BE2C (cell line): ENCODE measurements at regions not wholly inside any gene's neighbourhood (a gene's known extent, or its start where the extent isn't known, plus 50 kb on each side); places are given as distances from the start of the nearest gene placed in this dataset.

ENCODE experiments used
- DNase-seq: peaks from one replicate; pipeline ENCODE4 v3.0.0-alpha.2; 2020
- H3K27me3 ChIP-seq: fragments of 250-450 bp; sonication (Bioruptor Pico); 2 replicates; pipeline ENCODE4 v1.5.1; 2020; ENCODE audit warnings: mild to moderate bottlenecking
- H3K36me3 ChIP-seq: fragments of 250-450 bp; sonication (Bioruptor Pico); 2 replicates; pipeline ENCODE4 v1.5.1; 2020; ENCODE audit warnings: mild to moderate bottlenecking
- H3K4me1 ChIP-seq: fragments of 250-450 bp; sonication (Bioruptor Pico); 2 replicates; pipeline ENCODE4 v1.5.1; 2020
- H3K4me3 ChIP-seq: 2 replicates; pipeline ENCODE4 v1.5.1; 2011; ENCODE audit warnings: low read depth, low read length
- H3K9me3 ChIP-seq: fragments of 250-450 bp; sonication (Bioruptor Pico); 2 replicates; pipeline ENCODE4 v1.5.1; 2020
- TF ChIP-seq, protein P1 (sequence below): IDR thresholded peaks from 2 replicates; pipeline ENCODE4 v1.5.1; 2012; ENCODE audit warnings: mild to moderate bottlenecking, low read depth, low read length

DNA sequence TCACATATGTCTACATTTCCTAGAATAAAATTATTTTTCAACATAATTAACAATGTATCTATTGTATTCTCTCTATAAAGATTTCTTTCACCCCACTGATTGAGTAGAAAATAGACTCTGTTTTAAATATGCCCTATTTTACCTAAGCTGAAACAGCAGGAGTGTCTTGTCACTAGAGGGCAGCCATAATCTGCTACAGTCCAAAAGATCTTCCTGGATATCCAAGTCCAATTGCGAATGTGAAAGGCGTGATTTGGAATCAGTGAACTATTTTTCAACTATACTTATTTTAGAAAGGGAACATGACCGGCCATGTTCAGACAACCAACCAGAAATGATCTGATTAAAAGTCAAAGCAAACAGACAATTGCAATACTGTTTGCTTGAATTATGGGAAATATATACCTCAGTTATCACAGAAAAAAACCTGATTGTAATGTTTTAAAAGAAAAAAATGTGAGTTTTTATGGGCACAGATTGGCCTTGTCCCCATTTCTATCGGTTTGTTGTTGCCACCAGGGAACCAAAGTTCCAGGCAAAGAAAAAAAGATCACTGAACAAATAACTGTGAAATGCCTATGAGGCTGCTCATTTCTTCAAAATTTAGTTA is 1211.0 kb upstream of the ADGRL4 start:
- H3K4me3 ChIP-seq, result no peak overlapping the region
- no peaks in the 10 kb centered on the region for H3K9me3 ChIP-seq
- H3K36me3 ChIP-seq, result no peaks in the 10 kb centered on the region
- TF ChIP-seq, protein P1, sequence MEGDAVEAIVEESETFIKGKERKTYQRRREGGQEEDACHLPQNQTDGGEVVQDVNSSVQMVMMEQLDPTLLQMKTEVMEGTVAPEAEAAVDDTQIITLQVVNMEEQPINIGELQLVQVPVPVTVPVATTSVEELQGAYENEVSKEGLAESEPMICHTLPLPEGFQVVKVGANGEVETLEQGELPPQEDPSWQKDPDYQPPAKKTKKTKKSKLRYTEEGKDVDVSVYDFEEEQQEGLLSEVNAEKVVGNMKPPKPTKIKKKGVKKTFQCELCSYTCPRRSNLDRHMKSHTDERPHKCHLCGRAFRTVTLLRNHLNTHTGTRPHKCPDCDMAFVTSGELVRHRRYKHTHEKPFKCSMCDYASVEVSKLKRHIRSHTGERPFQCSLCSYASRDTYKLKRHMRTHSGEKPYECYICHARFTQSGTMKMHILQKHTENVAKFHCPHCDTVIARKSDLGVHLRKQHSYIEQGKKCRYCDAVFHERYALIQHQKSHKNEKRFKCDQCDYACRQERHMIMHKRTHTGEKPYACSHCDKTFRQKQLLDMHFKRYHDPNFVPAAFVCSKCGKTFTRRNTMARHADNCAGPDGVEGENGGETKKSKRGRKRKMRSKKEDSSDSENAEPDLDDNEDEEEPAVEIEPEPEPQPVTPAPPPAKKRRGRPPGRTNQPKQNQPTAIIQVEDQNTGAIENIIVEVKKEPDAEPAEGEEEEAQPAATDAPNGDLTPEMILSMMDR, result peak; percentile 63
- DNase-seq, result peak; percentile 11
- no peaks in the 10 kb centered on the region for H3K4me1 ChIP-seq
- H3K27me3 ChIP-seq, result no peaks in the 10 kb centered on the region

- Histone ChIP-seq H3K4me1 (no peaks in the 10 kb centered on the region), H3K27me3 (no peaks in the 10 kb centered on the region), H3K9me3 (no peaks in the 10 kb centered on the region), H3K36me3 (no peaks in the 10 kb centered on the region), H3K4me3 (no peak overlapping the region)
- no peak for DNase-seq
- TF ChIP-seq, protein P1, result no peak
Measured at GRCh38 chr1:80214888-80215540, 1208.5 kb upstream of the ADGRL4 start.

DNA sequence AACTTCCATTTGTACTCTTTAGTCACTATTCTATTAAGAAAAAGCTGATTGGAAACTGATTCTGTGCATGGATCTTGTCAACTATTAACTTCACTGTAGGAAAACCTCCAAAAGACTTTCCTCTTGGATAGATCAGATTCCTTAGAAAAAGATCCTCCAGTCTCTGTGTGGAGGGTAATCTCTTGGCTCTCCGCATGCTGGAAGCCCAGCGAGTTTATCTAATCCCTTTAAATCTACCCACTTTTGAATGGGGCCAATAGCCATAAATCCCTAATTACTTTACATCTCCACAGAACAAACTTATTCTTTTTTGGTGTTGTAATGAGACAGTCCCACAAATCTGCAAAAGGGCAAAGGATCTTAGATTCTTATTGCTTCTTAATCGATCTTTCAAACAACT is 1206.4 kb upstream of the ADGRL4 start:
- no peaks in the 10 kb centered on the region for H3K27me3 ChIP-seq
- H3K9me3 ChIP-seq, result no peaks in the 10 kb centered on the region
- no peaks in the 10 kb centered on the region for H3K4me1 ChIP-seq
- H3K4me3 ChIP-seq, result no peak overlapping the region
- no peak for DNase-seq
- no peaks in the 10 kb centered on the region for H3K36me3 ChIP-seq
- TF ChIP-seq, protein P1, result no peak

DNA sequence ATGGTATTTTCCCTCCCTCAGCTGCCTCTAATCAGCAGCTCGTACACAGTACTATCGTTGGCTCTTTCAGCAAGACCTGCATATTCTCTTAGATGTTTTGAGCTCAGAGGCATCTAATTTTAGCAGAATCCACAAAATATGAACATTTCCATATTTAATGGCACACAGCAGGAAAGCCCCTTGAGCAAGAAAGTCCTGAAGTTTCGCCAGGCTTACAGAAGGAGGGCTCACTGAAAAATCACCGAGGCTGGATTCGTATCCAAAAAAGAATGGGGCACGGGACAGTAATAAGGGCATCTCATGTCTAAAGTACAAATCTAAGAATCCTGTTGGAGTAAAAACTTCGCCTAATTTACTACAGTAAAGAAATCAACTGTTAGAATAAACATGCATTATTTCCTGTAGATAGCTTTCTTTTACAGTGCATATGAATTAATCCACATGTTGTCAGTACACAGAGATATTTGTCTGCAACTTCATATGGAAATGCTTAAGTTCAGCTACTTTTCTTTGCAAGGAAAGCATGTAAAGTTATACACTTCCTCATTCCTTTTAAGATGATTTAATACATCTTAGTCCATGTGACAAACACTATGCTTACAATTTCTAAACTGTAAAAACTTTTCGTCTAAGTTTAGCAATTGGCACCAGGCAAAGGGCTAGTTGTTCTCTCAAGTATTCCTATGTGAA is 1205.3 kb upstream of the ADGRL4 start:
- Histone ChIP-seq H3K27me3 (no peaks in the 10 kb centered on the region), H3K4me3 (no peak overlapping the region), H3K36me3 (no peaks in the 10 kb centered on the region), H3K4me1 (no peaks in the 10 kb centered on the region), H3K9me3 (no peaks in the 10 kb centered on the region)
- DNase-seq, result no peak
- TF ChIP-seq, protein P1, result no peak

DNA sequence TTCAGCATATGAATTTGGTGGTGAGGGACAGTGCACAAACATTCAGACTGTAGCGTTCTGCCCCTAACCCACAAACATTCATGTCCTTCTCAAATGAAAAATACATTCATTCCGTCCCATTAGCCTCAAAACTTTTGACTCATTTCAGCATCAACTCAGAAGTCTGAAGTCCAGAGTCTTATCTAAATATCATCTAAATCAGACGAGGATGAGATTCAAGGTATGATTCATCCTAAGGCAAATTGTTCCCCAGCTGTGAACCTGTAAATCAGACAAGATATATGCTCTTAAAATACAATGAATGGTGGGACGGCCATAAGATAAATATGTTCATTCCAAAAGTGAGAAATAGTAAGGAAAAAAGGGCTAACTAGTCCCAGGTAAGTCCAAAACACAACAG is 1195.6 kb upstream of the ADGRL4 start:
- H3K4me3 ChIP-seq, result no peak overlapping the region
- TF ChIP-seq, protein P1, result no peak
- no peaks in the 10 kb centered on the region for H3K36me3 ChIP-seq
- H3K9me3 ChIP-seq, result no peaks in the 10 kb centered on the region
- H3K4me1 ChIP-seq, result no peaks in the 10 kb centered on the region
- DNase-seq, result no peak
- no peaks in the 10 kb centered on the region for H3K27me3 ChIP-seq

GRCh38 chr1:80194221-80194620 is 1187.7 kb upstream of the ADGRL4 start:
- no peaks in the 10 kb centered on the region for H3K4me1 ChIP-seq
- H3K27me3 ChIP-seq, result no peaks in the 10 kb centered on the region
- TF ChIP-seq, protein P1, result no peak
- H3K36me3 ChIP-seq, result no peaks in the 10 kb centered on the region
- no peak for DNase-seq
- no peaks in the 10 kb centered on the region for H3K9me3 ChIP-seq
- H3K4me3 ChIP-seq, result no peak overlapping the region
